Thyroid gland (tissue), 4 donors: ENCODE measurements at regions not wholly inside any gene's neighbourhood (a gene's known extent, or its start where the extent isn't known, plus 50 kb on each side); places are given as distances from the start of the nearest gene placed in this dataset.

Experiments used
- POLR2A ChIP-seq, 2 donors: fragments of 450-650 bp; IDR thresholded peaks; one replicate each; pipeline ENCODE4 v1.6.1; 2017; ENCODE audit warnings: antibody characterized with exemption in 2 of 2, mild to moderate bottlenecking in 2 of 2, moderate library complexity in 1 of 2
- TF ChIP-seq, protein P1 (sequence below), 6 experiments: fragments of 200-600 bp in 3 of 6; fragments of 450-650 bp in 3 of 6; sonication (generic) in 3 of 6; IDR thresholded peaks; one replicate each; pipeline ENCODE4 v1.5.1; 2016 to 2019; ENCODE audit warnings: antibody characterized with exemption in 6 of 6, mild to moderate bottlenecking in 2 of 6, inconsistent platforms in 1 of 6, moderate library complexity in 1 of 6

DNA sequence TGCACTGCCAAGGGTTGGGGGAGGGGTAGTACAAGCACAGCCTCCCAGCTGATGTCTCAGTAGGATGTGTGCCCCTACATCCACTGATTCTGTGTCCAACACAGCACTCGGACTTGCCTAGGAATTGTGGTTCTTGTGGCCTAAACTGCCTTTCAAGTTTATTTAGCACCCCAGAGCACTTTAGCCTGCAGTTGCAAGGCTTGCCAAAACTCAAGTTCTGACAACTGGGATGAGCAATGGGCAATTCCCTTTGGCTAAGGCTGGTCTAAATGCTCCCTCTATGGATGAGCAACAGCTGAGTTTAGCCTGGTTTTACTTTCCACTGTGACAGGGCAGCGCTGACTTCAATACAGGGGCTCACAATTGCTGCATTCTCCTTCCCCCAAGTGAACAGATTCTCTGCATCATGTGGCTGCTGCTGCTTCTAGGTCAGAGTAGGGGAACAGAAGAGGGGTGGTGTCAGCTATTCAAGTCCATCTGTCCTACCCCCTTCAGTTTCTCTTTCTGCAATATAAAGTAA lies 471.5 kb downstream of the PIK3C3 start:
- TF ChIP-seq, protein P1, sequence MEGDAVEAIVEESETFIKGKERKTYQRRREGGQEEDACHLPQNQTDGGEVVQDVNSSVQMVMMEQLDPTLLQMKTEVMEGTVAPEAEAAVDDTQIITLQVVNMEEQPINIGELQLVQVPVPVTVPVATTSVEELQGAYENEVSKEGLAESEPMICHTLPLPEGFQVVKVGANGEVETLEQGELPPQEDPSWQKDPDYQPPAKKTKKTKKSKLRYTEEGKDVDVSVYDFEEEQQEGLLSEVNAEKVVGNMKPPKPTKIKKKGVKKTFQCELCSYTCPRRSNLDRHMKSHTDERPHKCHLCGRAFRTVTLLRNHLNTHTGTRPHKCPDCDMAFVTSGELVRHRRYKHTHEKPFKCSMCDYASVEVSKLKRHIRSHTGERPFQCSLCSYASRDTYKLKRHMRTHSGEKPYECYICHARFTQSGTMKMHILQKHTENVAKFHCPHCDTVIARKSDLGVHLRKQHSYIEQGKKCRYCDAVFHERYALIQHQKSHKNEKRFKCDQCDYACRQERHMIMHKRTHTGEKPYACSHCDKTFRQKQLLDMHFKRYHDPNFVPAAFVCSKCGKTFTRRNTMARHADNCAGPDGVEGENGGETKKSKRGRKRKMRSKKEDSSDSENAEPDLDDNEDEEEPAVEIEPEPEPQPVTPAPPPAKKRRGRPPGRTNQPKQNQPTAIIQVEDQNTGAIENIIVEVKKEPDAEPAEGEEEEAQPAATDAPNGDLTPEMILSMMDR (IDR thresholded peaks at IDR 0.05): no peak
- TF ChIP-seq POLR2A (IDR thresholded peaks at IDR 0.05): no peak
